Glutamatergic neuron (in vitro differentiated cells): ENCODE measurements at regions not wholly inside any gene's neighbourhood (a gene's known extent, or its start where the extent isn't known, plus 50 kb on each side); places are given as distances from the start of the nearest gene placed in this dataset.

Experiments used
- DNase-seq: peaks from one replicate; pipeline ENCODE4 v3.0.0; 2022
- H3K27ac Mint-ChIP-seq: one replicate; pipeline ENCODE4 v1.8.0; 2020; ENCODE audit warnings: mild to moderate bottlenecking, mixed read lengths, inconsistent platforms; ENCODE audit not compliant: unreplicated experiment
- H3K27me3 Mint-ChIP-seq: one replicate; pipeline ENCODE4 v1.8.0; 2020; ENCODE audit warnings: mild to moderate bottlenecking, moderate library complexity, mixed read lengths, inconsistent platforms; ENCODE audit not compliant: unreplicated experiment
- H3K36me3 Mint-ChIP-seq: one replicate; pipeline ENCODE4 v1.8.0; 2020; ENCODE audit warnings: mild to moderate bottlenecking, mixed read lengths, inconsistent platforms; ENCODE audit not compliant: unreplicated experiment
- H3K4me1 Mint-ChIP-seq: one replicate; pipeline ENCODE4 v1.8.0; 2020; ENCODE audit warnings: mild to moderate bottlenecking, low read depth, mixed read lengths, inconsistent platforms; ENCODE audit not compliant: unreplicated experiment
- H3K4me3 Mint-ChIP-seq: one replicate; pipeline ENCODE4 v1.8.0; 2020; ENCODE audit warnings: mild to moderate bottlenecking, mixed read lengths, inconsistent platforms; ENCODE audit not compliant: unreplicated experiment
- H3K9me3 Mint-ChIP-seq: one replicate; pipeline ENCODE4 v1.8.0; 2020; ENCODE audit warnings: mild to moderate bottlenecking, moderate library complexity, mixed read lengths, inconsistent platforms; ENCODE audit not compliant: unreplicated experiment
- CTCF ChIP-seq: fragments of 200-600 bp; sonication (generic); IDR thresholded peaks from one replicate; pipeline ENCODE4 v1.5.0; 2021; ENCODE audit not compliant: partially characterized antibody, unreplicated experiment

- Mint-ChIP-seq H3K4me1 (no peaks in the 10 kb centered on the region), H3K4me3 (no peak overlapping the region), H3K27me3 (peaks cover 2% of the 10 kb centered on the region), H3K27ac (no peak overlapping the region), H3K36me3 (no peaks in the 10 kb centered on the region), H3K9me3 (no peaks in the 10 kb centered on the region)
- no peak for TF ChIP-seq CTCF
- DNase-seq, result no peak
Observed at GRCh38 chr6:84399003-84399402, 171.6 kb upstream of the CEP162 start.

GRCh38 chr6:84392261-84392660, 164.8 kb upstream of the CEP162 start:
- no peak overlapping the region for H3K27ac Mint-ChIP-seq
- no peak overlapping the region for H3K4me3 Mint-ChIP-seq
- no peak for TF ChIP-seq CTCF
- H3K36me3 Mint-ChIP-seq, result no peaks in the 10 kb centered on the region
- peaks cover 7% of the 10 kb centered on the region for H3K4me1 Mint-ChIP-seq
- no peaks in the 10 kb centered on the region for H3K27me3 Mint-ChIP-seq
- no peak for DNase-seq
- no peaks in the 10 kb centered on the region for H3K9me3 Mint-ChIP-seq

- no peaks in the 10 kb centered on the region for H3K36me3 Mint-ChIP-seq
- DNase-seq, result no peak
- H3K4me3 Mint-ChIP-seq, result no peak overlapping the region
- no peaks in the 10 kb centered on the region for H3K27me3 Mint-ChIP-seq
- no peaks in the 10 kb centered on the region for H3K9me3 Mint-ChIP-seq
- peaks cover 7% of the 10 kb centered on the region for H3K4me1 Mint-ChIP-seq
- TF ChIP-seq CTCF, result no peak
- H3K27ac Mint-ChIP-seq, result no peak overlapping the region
Observed at GRCh38 chr6:84390851-84391250, 163.4 kb upstream of the CEP162 start.

GRCh38 chr6:84390334-84390733, 162.9 kb upstream of the CEP162 start:
- no peak for DNase-seq
- H3K4me1 Mint-ChIP-seq, result peaks cover 7% of the 10 kb centered on the region
- no peaks in the 10 kb centered on the region for H3K36me3 Mint-ChIP-seq
- H3K9me3 Mint-ChIP-seq, result no peaks in the 10 kb centered on the region
- no peak overlapping the region for H3K27ac Mint-ChIP-seq
- TF ChIP-seq CTCF, result no peak
- no peak overlapping the region for H3K4me3 Mint-ChIP-seq
- H3K27me3 Mint-ChIP-seq, result no peaks in the 10 kb centered on the region

- H3K36me3 Mint-ChIP-seq, result peaks cover 6% of the 10 kb centered on the region
- no peak overlapping the region for H3K27ac Mint-ChIP-seq
- no peak overlapping the region for H3K4me3 Mint-ChIP-seq
- no peak for TF ChIP-seq CTCF
- peaks cover 2% of the 10 kb centered on the region for H3K9me3 Mint-ChIP-seq
- no peaks in the 10 kb centered on the region for H3K27me3 Mint-ChIP-seq
- H3K4me1 Mint-ChIP-seq, result no peaks in the 10 kb centered on the region
- no peak for DNase-seq
Observed at GRCh38 chr6:84379142-84379541, 151.7 kb upstream of the CEP162 start.
